Endothelial cell of umbilical vein (primary cell): ENCODE measurements at regions not wholly inside any gene's neighbourhood (a gene's known extent, or its start where the extent isn't known, plus 50 kb on each side); places are given as distances from the start of the nearest gene placed in this dataset.

Experiments
- BruUV-seq: library from RNA; stranded (reverse); fragments of 400-500 nt; replicated peaks from 2 replicates; lab custom pipeline; 2021; lab: Mats Ljungman, UMichigan
- CTCF ChIA-PET: fragments of 300-600, 350-600 bp; sonication (Branson Sonifier 250); formaldehyde crosslinking; loops from one replicate; lab custom pipeline; 2021; ENCODE audit warnings: antibody characterized with exemption, inconsistent platforms; lab: Charles Lee
- POLR2A ChIA-PET: fragments of 300-600, 350-600 bp; sonication (Branson Sonifier 250); formaldehyde crosslinking; loops from one replicate; lab custom pipeline; 2021; ENCODE audit warnings: antibody characterized with exemption, inconsistent platforms; lab: Charles Lee
- DNase-seq: peaks from one replicate; pipeline ENCODE4 v3.0.0-alpha.2; 2011; ENCODE audit warnings: low read depth, low spot score
- FAIRE-seq: peaks from 2 replicates; lab custom pipeline; 2011; peaks lifted over from hg19 to GRCh38; lab: Jason Lieb, UNC
- H2AFZ ChIP-seq: 2 replicates; pipeline ENCODE4 v1.6.0; 2012; ENCODE audit warnings: low read depth, low read length, control low read depth, inconsistent platforms
- H3K27ac ChIP-seq: 2 replicates; pipeline ENCODE4 v1.5.1; 2011; ENCODE audit warnings: low read depth, mild to moderate bottlenecking, control low read depth, low read length, moderate library complexity; ENCODE audit not compliant: insufficient read depth
- H3K27me3 ChIP-seq, 2 experiments: 2 replicates each; pipeline versions ENCODE4 v1.6.0 to v1.6.1; 2011; ENCODE audit warnings: low read length in 2 of 2, mixed read lengths in 1 of 2; ENCODE audit not compliant: control insufficient read depth in 2 of 2, insufficient read depth in 2 of 2
- H3K36me3 ChIP-seq, 2 experiments: 2 replicates in 1 of 2; 3 replicates in 1 of 2; pipeline ENCODE4 v1.5.1; 2011; ENCODE audit warnings: low read length in 2 of 2, mild to moderate bottlenecking in 1 of 2, moderate library complexity in 1 of 2; ENCODE audit not compliant: control insufficient read depth in 2 of 2, insufficient read depth in 2 of 2; ENCODE audit errors: extremely low read depth in 1 of 2
- H3K4me1 ChIP-seq: 3 replicates; pipeline ENCODE4 v1.5.1; 2011; ENCODE audit warnings: mild to moderate bottlenecking, low read length; ENCODE audit not compliant: control insufficient read depth, insufficient read depth; ENCODE audit errors: extremely low read depth
- H3K4me2 ChIP-seq: 2 replicates; pipeline ENCODE4 v1.6.1; 2011; ENCODE audit warnings: low read length, control low read depth, mixed read lengths; ENCODE audit not compliant: insufficient read depth
- H3K4me3 ChIP-seq, 3 experiments: fragments of 200-600 bp in 1 of 3; sonication (generic), shearing (Covaris generic) in 1 of 3; replicated peaks in 1 of 3; 2 replicates each; pipeline ENCODE4 v1.5.1; 2011 to 2016; ENCODE audit warnings: control low read depth in 3 of 3, low read length in 3 of 3, mild to moderate bottlenecking in 2 of 3, inconsistent platforms in 1 of 3, low read depth in 1 of 3, moderate library complexity in 1 of 3; ENCODE audit not compliant: insufficient read depth in 1 of 3
- H3K79me2 ChIP-seq: 2 replicates; pipeline ENCODE4 v1.6.0; 2012; ENCODE audit warnings: low read length, inconsistent platforms; ENCODE audit not compliant: control insufficient read depth, insufficient read depth
- H3K9ac ChIP-seq: replicated peaks from 2 replicates; pipeline ENCODE3; 2011; ENCODE audit warnings: low read length, control low read depth; ENCODE audit not compliant: insufficient read depth; ENCODE audit errors: extremely low read depth
- H3K9me1 ChIP-seq: replicated peaks from 3 replicates; pipeline ENCODE4 v1.6.0; 2011; ENCODE audit warnings: mild to moderate bottlenecking, low read length; ENCODE audit not compliant: control insufficient read depth, insufficient read depth; ENCODE audit errors: extremely low read depth
- H3K9me3 ChIP-seq: replicated peaks from 2 replicates; pipeline ENCODE4 v1.5.1; 2012; ENCODE audit warnings: low read length, inconsistent platforms; ENCODE audit not compliant: control insufficient read depth, insufficient read depth
- H4K20me1 ChIP-seq: replicated peaks from 2 replicates; pipeline ENCODE3; 2011; ENCODE audit warnings: mild to moderate bottlenecking, low read length; ENCODE audit not compliant: control insufficient read depth, insufficient read depth; ENCODE audit errors: extremely low read depth
- EZH2 ChIP-seq: IDR thresholded peaks from 2 replicates; pipeline ENCODE4 v1.6.1; 2012; ENCODE audit warnings: borderline replicate concordance, low read depth, mild to moderate bottlenecking, moderate library complexity, low read length, inconsistent platforms; ENCODE audit not compliant: severe bottlenecking
- FOS ChIP-seq: IDR thresholded peaks from 2 replicates; pipeline ENCODE4 v1.6.1; 2011; ENCODE audit warnings: mild to moderate bottlenecking, low read length, moderate library complexity, borderline replicate concordance; ENCODE audit not compliant: insufficient read depth
- GATA2 ChIP-seq: IDR thresholded peaks from 2 replicates; pipeline ENCODE4 v1.7.0; 2011; ENCODE audit warnings: low read depth, mild to moderate bottlenecking, moderate library complexity, mixed read lengths, low read length; ENCODE audit not compliant: insufficient read length, insufficient read depth
- JUN ChIP-seq: IDR thresholded peaks from 2 replicates; pipeline ENCODE4 v1.6.1; 2011; ENCODE audit warnings: borderline replicate concordance, low read depth; ENCODE audit not compliant: insufficient read length, insufficient read depth
- MYC ChIP-seq: IDR thresholded peaks from one replicate; pipeline ENCODE4 v1.6.1; 2011; ENCODE audit warnings: mild to moderate bottlenecking, low read depth, low read length
- POLR2A ChIP-seq: IDR thresholded peaks from 2 replicates; pipeline ENCODE4 v1.6.1; 2012; ENCODE audit warnings: low read depth, mild to moderate bottlenecking, control low read depth, low read length
- POLR2AphosphoS5 ChIP-seq: IDR thresholded peaks from 2 replicates; pipeline ENCODE4 v1.6.1; 2012; ENCODE audit warnings: low read depth, mild to moderate bottlenecking, control low read depth, low read length, moderate library complexity; ENCODE audit not compliant: insufficient read depth
- dilution Hi-C: fragments of 300-500 bp; cut with MboI; formaldehyde crosslinking; loops from one replicate; pipeline ENCODE4 v1.15.0; 2019; ENCODE audit warnings: low sequenced_read_pairs; ENCODE audit not compliant: extremely low pct_ligation_motif_present
- intact Hi-C: fragments of 100-400 bp; cut with micrococcal nuclease; formaldehyde crosslinking; loops from one replicate; pipeline ENCODE4 v1.10.0; 2022
- TF ChIP-seq, protein P1 (sequence below), 2 donors: IDR thresholded peaks; 1 replicate in 1 of 2; 2 replicates in 1 of 2; pipeline ENCODE4 v1.5.1; 2011; ENCODE audit warnings: low read length in 2 of 2, mild to moderate bottlenecking in 2 of 2, moderate library complexity in 2 of 2, control low read depth in 1 of 2, inconsistent platforms in 1 of 2, low read depth in 1 of 2; ENCODE audit not compliant: insufficient read depth in 1 of 2; ENCODE audit errors: extremely low read depth in 1 of 2
- TF ChIP-seq, protein P2 (sequence below): IDR thresholded peaks from 2 replicates; pipeline ENCODE4 v1.6.1; 2011; ENCODE audit not compliant: insufficient read depth, insufficient read length

DNA sequence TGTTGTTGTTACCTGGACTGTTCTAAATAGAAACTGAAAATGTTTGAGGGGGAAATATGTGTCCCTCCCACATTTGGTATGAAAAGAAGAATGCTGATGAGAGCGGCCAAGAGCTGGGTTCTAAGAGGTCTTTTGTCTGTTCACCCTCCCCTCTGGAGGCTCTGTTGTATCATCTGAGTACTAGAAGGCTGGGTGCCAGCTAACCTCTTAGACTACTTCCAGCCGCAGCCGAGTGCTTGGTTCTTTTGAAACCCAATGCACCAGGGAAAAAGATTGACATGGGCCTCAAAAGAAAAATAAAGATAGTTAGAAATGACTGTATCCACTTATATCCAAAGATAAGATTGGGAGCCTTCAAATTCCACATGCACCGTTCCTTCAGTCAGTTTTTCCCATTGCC, 255.9 kb downstream of the TXNL1 start:
- dilution Hi-C loops, result no loop called here
- POLR2A ChIA-PET, result no interaction called here
- intact Hi-C loops, result no loop called here
- no TSS peak for BruUV-seq
- Histone ChIP-seq H3K79me2 (no peaks in the 10 kb centered on the region), H3K27ac (no peak overlapping the region), H3K9ac (no peak overlapping the region), H3K9me3 (no peaks in the 10 kb centered on the region), H3K4me1 (no peaks in the 10 kb centered on the region), H3K4me3 (no peak overlapping the region), H4K20me1 (no peaks in the 10 kb centered on the region), H3K4me2 (no peak overlapping the region), H3K27me3 (peaks cover 0 to 1% of the 10 kb centered on the region in 2 experiments), H2AFZ (no peak overlapping the region), H3K9me1 (no peaks in the 10 kb centered on the region), H3K36me3 (no peaks in the 10 kb centered on the region)
- FAIRE-seq (no peak), DNase-seq (no peak)
- TF ChIP-seq, protein P1, sequence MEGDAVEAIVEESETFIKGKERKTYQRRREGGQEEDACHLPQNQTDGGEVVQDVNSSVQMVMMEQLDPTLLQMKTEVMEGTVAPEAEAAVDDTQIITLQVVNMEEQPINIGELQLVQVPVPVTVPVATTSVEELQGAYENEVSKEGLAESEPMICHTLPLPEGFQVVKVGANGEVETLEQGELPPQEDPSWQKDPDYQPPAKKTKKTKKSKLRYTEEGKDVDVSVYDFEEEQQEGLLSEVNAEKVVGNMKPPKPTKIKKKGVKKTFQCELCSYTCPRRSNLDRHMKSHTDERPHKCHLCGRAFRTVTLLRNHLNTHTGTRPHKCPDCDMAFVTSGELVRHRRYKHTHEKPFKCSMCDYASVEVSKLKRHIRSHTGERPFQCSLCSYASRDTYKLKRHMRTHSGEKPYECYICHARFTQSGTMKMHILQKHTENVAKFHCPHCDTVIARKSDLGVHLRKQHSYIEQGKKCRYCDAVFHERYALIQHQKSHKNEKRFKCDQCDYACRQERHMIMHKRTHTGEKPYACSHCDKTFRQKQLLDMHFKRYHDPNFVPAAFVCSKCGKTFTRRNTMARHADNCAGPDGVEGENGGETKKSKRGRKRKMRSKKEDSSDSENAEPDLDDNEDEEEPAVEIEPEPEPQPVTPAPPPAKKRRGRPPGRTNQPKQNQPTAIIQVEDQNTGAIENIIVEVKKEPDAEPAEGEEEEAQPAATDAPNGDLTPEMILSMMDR (IDR thresholded peaks at IDR 0.05; ENCODE audit: extremely low read depth in 1 of 2, insufficient read depth in 1 of 2, low read depth in 1 of 2, low read length in 2 of 2), result no peak
- no peak for TF ChIP-seq POLR2AphosphoS5
- TF ChIP-seq EZH2, result no peak
- no peak for TF ChIP-seq MYC
- no peak for TF ChIP-seq FOS
- TF ChIP-seq GATA2, result no peak
- TF ChIP-seq JUN, result no peak
- TF ChIP-seq, protein P2, sequence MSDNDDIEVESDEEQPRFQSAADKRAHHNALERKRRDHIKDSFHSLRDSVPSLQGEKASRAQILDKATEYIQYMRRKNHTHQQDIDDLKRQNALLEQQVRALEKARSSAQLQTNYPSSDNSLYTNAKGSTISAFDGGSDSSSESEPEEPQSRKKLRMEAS, result no peak
- no peak for TF ChIP-seq POLR2A
- CTCF ChIA-PET, result interaction anchor here (0.7 kb wide), 1 partner anchor 513 kb away, joined by 3 read pairs; no protein-coding TSS in a partner anchor
